Upper lobe of left lung (tissue), 6 donors: ENCODE measurements at regions not wholly inside any gene's neighbourhood (a gene's known extent, or its start where the extent isn't known, plus 50 kb on each side); places are given as distances from the start of the nearest gene placed in this dataset.

Experiments used
- ATAC-seq, 2 donors: fragments of 200-7000 bp; cut with Tn5 transposase; one replicate each; pipeline ENCODE4 v1.9.1; 2022; ENCODE audit warnings: mild to moderate bottlenecking in 2 of 2, moderate library complexity in 2 of 2; ENCODE audit not compliant: low FRiP score in 2 of 2
- DNase-seq, 2 donors: peaks; one replicate each; pipeline ENCODE4 v3.0.0-alpha.2; 2019 to 2020
- H3K27ac ChIP-seq, 4 donors: fragments of 200-600 bp; sonication (generic); one replicate each; pipeline ENCODE4 v1.5.1; 2016 to 2019
- H3K27me3 ChIP-seq, 4 donors: fragments of 200-600 bp; sonication (generic); one replicate each; pipeline ENCODE4 v1.5.1; 2017 to 2019
- H3K36me3 ChIP-seq, 4 donors: fragments of 200-600 bp; sonication (generic); one replicate each; pipeline ENCODE4 v1.5.1; 2016 to 2019
- H3K4me1 ChIP-seq, 4 donors: fragments of 200-600 bp; sonication (generic); one replicate each; pipeline ENCODE4 v1.5.1; 2018 to 2019
- H3K4me3 ChIP-seq, 4 donors: fragments of 200-600 bp; sonication (generic); one replicate each; pipeline ENCODE4 v1.5.1; 2017 to 2019; ENCODE audit warnings: mild to moderate bottlenecking in 2 of 4, moderate library complexity in 1 of 4
- H3K9me3 ChIP-seq, 4 donors: fragments of 200-600 bp; sonication (generic); one replicate each; pipeline ENCODE4 v1.5.1; 2018 to 2019
- CTCF ChIP-seq, 6 experiments: fragments of 450-650 bp in 4 of 6; fragments of 200-600 bp in 2 of 6; sonication (generic) in 2 of 6; IDR thresholded peaks; one replicate each; pipeline ENCODE4 v1.5.1; 2016 to 2019; ENCODE audit warnings: antibody characterized with exemption in 6 of 6
- EP300 ChIP-seq, 4 donors: sonication (generic); formaldehyde crosslinking; IDR thresholded peaks; one replicate each; pipeline ENCODE4 v1.5.1; 2017; ENCODE audit warnings: antibody characterized with exemption in 4 of 4, control low read depth in 2 of 4
- POLR2A ChIP-seq, 4 donors: fragments of 450-650 bp; IDR thresholded peaks; one replicate each; pipeline ENCODE4 v1.5.1; 2016 to 2017; ENCODE audit warnings: antibody characterized with exemption in 4 of 4, mild to moderate bottlenecking in 2 of 4
- POLR2AphosphoS5 ChIP-seq, 2 donors: sonication (generic); formaldehyde crosslinking; IDR thresholded peaks; one replicate each; pipeline ENCODE4 v1.5.1; 2017; ENCODE audit warnings: antibody characterized with exemption in 2 of 2
- WGBS, 2 donors: methylation state at CpG; one replicate each; pipeline ENCODE4 v1.1.5; 2017 to 2018; 5-methylcytosine and 5-hydroxymethylcytosine counted together
- donor health status: DM: no; HTN: no; CAD: no; lungs with moderate emphysema.
- donor health status: DM: no; HTN: yes; CAD: no; lungs with severe emphysema.

DNA sequence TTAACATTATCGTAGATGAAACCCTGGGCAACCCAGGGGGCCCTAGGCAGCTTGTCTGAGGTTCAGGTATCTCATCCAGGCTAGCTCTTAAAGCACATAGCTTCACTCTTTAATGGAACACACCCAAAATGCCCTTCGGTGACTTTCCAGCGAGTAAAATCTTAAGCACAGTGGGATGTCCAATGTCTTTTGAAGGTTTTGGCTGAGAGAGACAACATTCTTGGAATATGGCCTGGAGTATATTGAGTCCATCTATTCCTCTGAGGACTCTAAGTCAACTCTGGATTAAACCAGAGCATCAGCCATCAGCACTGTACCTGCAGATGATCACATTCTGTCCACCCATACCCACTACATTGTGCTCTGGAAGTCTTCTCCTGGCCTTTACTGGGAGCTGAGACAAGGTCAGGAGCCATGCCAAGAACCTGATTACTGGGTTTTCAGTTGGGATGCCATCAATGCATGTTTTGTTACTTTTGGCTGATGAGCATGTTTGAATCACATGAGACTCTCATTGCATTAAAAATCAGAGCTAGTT is 63.4 kb upstream of the CDH11 start:
- WGBS, 2 donors = 59 to 67% methylated on average over 3 of the region's 3 CpGs
- Histone ChIP-seq H3K4me3 (no peak overlapping the region), H3K36me3 (no peaks in the 10 kb centered on the region), H3K4me1 (no peaks in the 10 kb centered on the region), H3K9me3 (no peaks in the 10 kb centered on the region), H3K27ac (no peak overlapping the region), H3K27me3 (no peaks in the 10 kb centered on the region)
- no peak for TF ChIP-seq EP300 (IDR thresholded peaks at IDR 0.05)
- no peak for TF ChIP-seq CTCF (IDR thresholded peaks at IDR 0.05)
- TF ChIP-seq POLR2AphosphoS5 (IDR thresholded peaks at IDR 0.05) = no peak
- TF ChIP-seq POLR2A (IDR thresholded peaks at IDR 0.05) = no peak
- DNase-seq (no peak), ATAC-seq (no peak)

- Histone ChIP-seq H3K9me3 (no peaks in the 10 kb centered on the region), H3K4me1 (no peaks in the 10 kb centered on the region), H3K27ac (no peak overlapping the region), H3K36me3 (no peaks in the 10 kb centered on the region), H3K4me3 (no peak overlapping the region), H3K27me3 (no peaks in the 10 kb centered on the region)
- no peak for ATAC-seq
- 65 to 69% methylated on average over 4 of the region's 4 CpGs for WGBS, 2 donors
- no peak for DNase-seq
- TF ChIP-seq CTCF (IDR thresholded peaks at IDR 0.05) (no peak), POLR2A (IDR thresholded peaks at IDR 0.05) (no peak), POLR2AphosphoS5 (IDR thresholded peaks at IDR 0.05) (no peak), EP300 (IDR thresholded peaks at IDR 0.05) (no peak)
These were observed 59.3 kb upstream of the CDH11 start for GRCh38 chr16:65181071-65181561.

- Histone ChIP-seq H3K27ac (no peak overlapping the region), H3K27me3 (no peaks in the 10 kb centered on the region), H3K36me3 (no peaks in the 10 kb centered on the region), H3K4me3 (no peak overlapping the region), H3K9me3 (no peaks in the 10 kb centered on the region), H3K4me1 (no peaks in the 10 kb centered on the region)
- 70 to 79% methylated on average over 4 of the region's 4 CpGs for WGBS, 2 donors
- DNase-seq (no peak), ATAC-seq (no peak)
- TF ChIP-seq POLR2AphosphoS5 (IDR thresholded peaks at IDR 0.05) (no peak), CTCF (IDR thresholded peaks at IDR 0.05) (no peak), EP300 (IDR thresholded peaks at IDR 0.05) (no peak), POLR2A (IDR thresholded peaks at IDR 0.05) (no peak)
These were observed 56.3 kb upstream of the CDH11 start for GRCh38 chr16:65178151-65178550.

GRCh38 chr16:65176603-65177002 is 54.7 kb upstream of the CDH11 start:
- Histone ChIP-seq H3K27ac (no peak overlapping the region), H3K27me3 (no peaks in the 10 kb centered on the region), H3K9me3 (no peaks in the 10 kb centered on the region), H3K4me1 (no peaks in the 10 kb centered on the region), H3K36me3 (no peaks in the 10 kb centered on the region), H3K4me3 (no peak overlapping the region)
- DNase-seq = no peak
- WGBS, 2 donors = 51 to 55% methylated on average over 6 of the region's 6 CpGs
- TF ChIP-seq EP300 (IDR thresholded peaks at IDR 0.05) (peak in 1 of 4 donors; percentile 27), CTCF (IDR thresholded peaks at IDR 0.05) (no peak), POLR2AphosphoS5 (IDR thresholded peaks at IDR 0.05) (peak; percentile 25 to 51), POLR2A (IDR thresholded peaks at IDR 0.05) (no peak)
- peak; percentile 55 to 73 for ATAC-seq

GRCh38 chr16:65172356-65172755 is 50.5 kb upstream of the CDH11 start:
- Histone ChIP-seq H3K27me3 (no peaks in the 10 kb centered on the region), H3K4me3 (no peak overlapping the region), H3K4me1 (no peaks in the 10 kb centered on the region), H3K9me3 (no peaks in the 10 kb centered on the region), H3K36me3 (no peaks in the 10 kb centered on the region), H3K27ac (no peak overlapping the region)
- no peak for TF ChIP-seq CTCF (IDR thresholded peaks at IDR 0.05)
- TF ChIP-seq EP300 (IDR thresholded peaks at IDR 0.05) = no peak
- TF ChIP-seq POLR2AphosphoS5 (IDR thresholded peaks at IDR 0.05) = no peak
- no peak for TF ChIP-seq POLR2A (IDR thresholded peaks at IDR 0.05)
- WGBS, 2 donors = 81 to 84% methylated on average over 2 of the region's 2 CpGs
- DNase-seq (no peak), ATAC-seq (no peak)
